Endothelial cell of umbilical vein (primary cell): ENCODE measurements at regions not wholly inside any gene's neighbourhood (a gene's known extent, or its start where the extent isn't known, plus 50 kb on each side); places are given as distances from the start of the nearest gene placed in this dataset.

Experiments used
- BruUV-seq: library from RNA; stranded (reverse); fragments of 400-500 nt; replicated peaks from 2 replicates; lab custom pipeline; 2021; lab: Mats Ljungman, UMichigan
- CTCF ChIA-PET: fragments of 300-600, 350-600 bp; sonication (Branson Sonifier 250); formaldehyde crosslinking; loops from one replicate; lab custom pipeline; 2021; ENCODE audit warnings: antibody characterized with exemption, inconsistent platforms; lab: Charles Lee
- POLR2A ChIA-PET: fragments of 300-600, 350-600 bp; sonication (Branson Sonifier 250); formaldehyde crosslinking; loops from one replicate; lab custom pipeline; 2021; ENCODE audit warnings: antibody characterized with exemption, inconsistent platforms; lab: Charles Lee
- DNase-seq: peaks from one replicate; pipeline ENCODE4 v3.0.0-alpha.2; 2011; ENCODE audit warnings: low read depth, low spot score
- FAIRE-seq: peaks from 2 replicates; lab custom pipeline; 2011; peaks lifted over from hg19 to GRCh38; lab: Jason Lieb, UNC
- H2AFZ ChIP-seq: 2 replicates; pipeline ENCODE4 v1.6.0; 2012; ENCODE audit warnings: low read depth, low read length, control low read depth, inconsistent platforms
- H3K27ac ChIP-seq: 2 replicates; pipeline ENCODE4 v1.5.1; 2011; ENCODE audit warnings: low read depth, mild to moderate bottlenecking, control low read depth, low read length, moderate library complexity; ENCODE audit not compliant: insufficient read depth
- H3K27me3 ChIP-seq, 2 experiments: 2 replicates each; pipeline versions ENCODE4 v1.6.0 to v1.6.1; 2011; ENCODE audit warnings: low read length in 2 of 2, mixed read lengths in 1 of 2; ENCODE audit not compliant: control insufficient read depth in 2 of 2, insufficient read depth in 2 of 2
- H3K36me3 ChIP-seq, 2 experiments: 2 replicates in 1 of 2; 3 replicates in 1 of 2; pipeline ENCODE4 v1.5.1; 2011; ENCODE audit warnings: low read length in 2 of 2, mild to moderate bottlenecking in 1 of 2, moderate library complexity in 1 of 2; ENCODE audit not compliant: control insufficient read depth in 2 of 2, insufficient read depth in 2 of 2; ENCODE audit errors: extremely low read depth in 1 of 2
- H3K4me1 ChIP-seq: 3 replicates; pipeline ENCODE4 v1.5.1; 2011; ENCODE audit warnings: mild to moderate bottlenecking, low read length; ENCODE audit not compliant: control insufficient read depth, insufficient read depth; ENCODE audit errors: extremely low read depth
- H3K4me2 ChIP-seq: 2 replicates; pipeline ENCODE4 v1.6.1; 2011; ENCODE audit warnings: low read length, control low read depth, mixed read lengths; ENCODE audit not compliant: insufficient read depth
- H3K4me3 ChIP-seq, 3 experiments: fragments of 200-600 bp in 1 of 3; sonication (generic), shearing (Covaris generic) in 1 of 3; replicated peaks in 1 of 3; 2 replicates each; pipeline ENCODE4 v1.5.1; 2011 to 2016; ENCODE audit warnings: control low read depth in 3 of 3, low read length in 3 of 3, mild to moderate bottlenecking in 2 of 3, inconsistent platforms in 1 of 3, low read depth in 1 of 3, moderate library complexity in 1 of 3; ENCODE audit not compliant: insufficient read depth in 1 of 3
- H3K79me2 ChIP-seq: 2 replicates; pipeline ENCODE4 v1.6.0; 2012; ENCODE audit warnings: low read length, inconsistent platforms; ENCODE audit not compliant: control insufficient read depth, insufficient read depth
- H3K9ac ChIP-seq: replicated peaks from 2 replicates; pipeline ENCODE3; 2011; ENCODE audit warnings: low read length, control low read depth; ENCODE audit not compliant: insufficient read depth; ENCODE audit errors: extremely low read depth
- H3K9me1 ChIP-seq: replicated peaks from 3 replicates; pipeline ENCODE4 v1.6.0; 2011; ENCODE audit warnings: mild to moderate bottlenecking, low read length; ENCODE audit not compliant: control insufficient read depth, insufficient read depth; ENCODE audit errors: extremely low read depth
- H3K9me3 ChIP-seq: replicated peaks from 2 replicates; pipeline ENCODE4 v1.5.1; 2012; ENCODE audit warnings: low read length, inconsistent platforms; ENCODE audit not compliant: control insufficient read depth, insufficient read depth
- H4K20me1 ChIP-seq: replicated peaks from 2 replicates; pipeline ENCODE3; 2011; ENCODE audit warnings: mild to moderate bottlenecking, low read length; ENCODE audit not compliant: control insufficient read depth, insufficient read depth; ENCODE audit errors: extremely low read depth
- CTCF ChIP-seq, 2 donors: IDR thresholded peaks; 1 replicate in 1 of 2; 2 replicates in 1 of 2; pipeline ENCODE4 v1.5.1; 2011; ENCODE audit warnings: low read length in 2 of 2, mild to moderate bottlenecking in 2 of 2, moderate library complexity in 2 of 2, control low read depth in 1 of 2, inconsistent platforms in 1 of 2, low read depth in 1 of 2; ENCODE audit not compliant: insufficient read depth in 1 of 2; ENCODE audit errors: extremely low read depth in 1 of 2
- EZH2 ChIP-seq: IDR thresholded peaks from 2 replicates; pipeline ENCODE4 v1.6.1; 2012; ENCODE audit warnings: borderline replicate concordance, low read depth, mild to moderate bottlenecking, moderate library complexity, low read length, inconsistent platforms; ENCODE audit not compliant: severe bottlenecking
- FOS ChIP-seq: IDR thresholded peaks from 2 replicates; pipeline ENCODE4 v1.6.1; 2011; ENCODE audit warnings: mild to moderate bottlenecking, low read length, moderate library complexity, borderline replicate concordance; ENCODE audit not compliant: insufficient read depth
- GATA2 ChIP-seq: IDR thresholded peaks from 2 replicates; pipeline ENCODE4 v1.7.0; 2011; ENCODE audit warnings: low read depth, mild to moderate bottlenecking, moderate library complexity, mixed read lengths, low read length; ENCODE audit not compliant: insufficient read length, insufficient read depth
- JUN ChIP-seq: IDR thresholded peaks from 2 replicates; pipeline ENCODE4 v1.6.1; 2011; ENCODE audit warnings: borderline replicate concordance, low read depth; ENCODE audit not compliant: insufficient read length, insufficient read depth
- MAX ChIP-seq: IDR thresholded peaks from 2 replicates; pipeline ENCODE4 v1.6.1; 2011; ENCODE audit not compliant: insufficient read depth, insufficient read length
- MYC ChIP-seq: IDR thresholded peaks from one replicate; pipeline ENCODE4 v1.6.1; 2011; ENCODE audit warnings: mild to moderate bottlenecking, low read depth, low read length
- POLR2A ChIP-seq: IDR thresholded peaks from 2 replicates; pipeline ENCODE4 v1.6.1; 2012; ENCODE audit warnings: low read depth, mild to moderate bottlenecking, control low read depth, low read length
- POLR2AphosphoS5 ChIP-seq: IDR thresholded peaks from 2 replicates; pipeline ENCODE4 v1.6.1; 2012; ENCODE audit warnings: low read depth, mild to moderate bottlenecking, control low read depth, low read length, moderate library complexity; ENCODE audit not compliant: insufficient read depth
- dilution Hi-C: fragments of 300-500 bp; cut with MboI; formaldehyde crosslinking; loops from one replicate; pipeline ENCODE4 v1.15.0; 2019; ENCODE audit warnings: low sequenced_read_pairs; ENCODE audit not compliant: extremely low pct_ligation_motif_present
- intact Hi-C: fragments of 100-400 bp; cut with micrococcal nuclease; formaldehyde crosslinking; loops from one replicate; pipeline ENCODE4 v1.10.0; 2022

DNA sequence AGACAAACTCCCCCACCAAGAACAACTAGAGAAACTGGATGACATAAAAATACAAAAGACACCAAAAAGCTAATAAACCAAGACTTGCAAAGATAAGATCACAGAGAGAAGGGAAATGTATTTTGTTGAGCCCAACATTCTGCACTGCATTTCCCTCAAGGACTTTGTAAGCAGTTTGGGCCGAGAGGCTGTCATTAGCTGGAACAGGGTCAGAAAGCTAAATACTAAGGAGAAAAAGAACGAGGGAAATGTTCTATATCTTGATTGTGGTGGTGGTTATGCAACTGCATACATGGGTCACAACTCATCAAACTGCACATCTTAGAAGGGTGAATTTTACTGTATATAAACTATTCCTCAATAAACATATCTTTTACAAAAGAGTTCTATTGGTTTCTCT is 315.0 kb downstream of the IPMK start:
- intact Hi-C loops = no loop called here
- no peak overlapping the region for H2AFZ ChIP-seq
- no peaks in the 10 kb centered on the region for H3K9me3 ChIP-seq
- no TSS peak for BruUV-seq
- H3K36me3 ChIP-seq = no peaks in the 10 kb centered on the region
- DNase-seq = no peak
- FAIRE-seq = no peak
- H3K4me3 ChIP-seq = no peak overlapping the region
- H4K20me1 ChIP-seq = no peaks in the 10 kb centered on the region
- ChIA-PET CTCF (no interaction called here), POLR2A (no interaction called here)
- H3K27me3 ChIP-seq = no peaks in the 10 kb centered on the region
- TF ChIP-seq GATA2 (no peak), POLR2AphosphoS5 (no peak), MAX (no peak), JUN (no peak), EZH2 (no peak), FOS (no peak), MYC (no peak), CTCF (IDR thresholded peaks at IDR 0.05; ENCODE audit: extremely low read depth in 1 of 2, insufficient read depth in 1 of 2, low read depth in 1 of 2, low read length in 2 of 2) (no peak), POLR2A (no peak)
- dilution Hi-C loops = no loop called here
- H3K9me1 ChIP-seq = no peaks in the 10 kb centered on the region
- no peak overlapping the region for H3K9ac ChIP-seq
- H3K4me1 ChIP-seq = no peaks in the 10 kb centered on the region
- no peak overlapping the region for H3K4me2 ChIP-seq
- no peaks in the 10 kb centered on the region for H3K79me2 ChIP-seq
- no peak overlapping the region for H3K27ac ChIP-seq
